ENCODE measurements at regions not wholly inside any gene's neighbourhood (a gene's known extent, or its start where the extent isn't known, plus 50 kb on each side); places are given as distances from the start of the nearest gene placed in this dataset.

GRCh38 chr16:9481747-9482730 is 390.6 kb downstream of the HAPSTR1 start:
- TF ChIP-seq CTCF (IDR thresholded peaks at IDR 0.05) (no peak), POLR2A (IDR thresholded peaks at IDR 0.05) (no peak)
